HG03342 (cell line): ENCODE measurements at regions not wholly inside any gene's neighbourhood (a gene's known extent, or its start where the extent isn't known, plus 50 kb on each side); places are given as distances from the start of the nearest gene placed in this dataset.

Experiments
- ATAC-seq: cut with Tn5 transposase; IDR thresholded peaks from one replicate; pipeline ENCODE4 v1.9.1; 2021; ENCODE audit warnings: mild to moderate bottlenecking, moderate library complexity; ENCODE audit not compliant: unreplicated experiment

DNA sequence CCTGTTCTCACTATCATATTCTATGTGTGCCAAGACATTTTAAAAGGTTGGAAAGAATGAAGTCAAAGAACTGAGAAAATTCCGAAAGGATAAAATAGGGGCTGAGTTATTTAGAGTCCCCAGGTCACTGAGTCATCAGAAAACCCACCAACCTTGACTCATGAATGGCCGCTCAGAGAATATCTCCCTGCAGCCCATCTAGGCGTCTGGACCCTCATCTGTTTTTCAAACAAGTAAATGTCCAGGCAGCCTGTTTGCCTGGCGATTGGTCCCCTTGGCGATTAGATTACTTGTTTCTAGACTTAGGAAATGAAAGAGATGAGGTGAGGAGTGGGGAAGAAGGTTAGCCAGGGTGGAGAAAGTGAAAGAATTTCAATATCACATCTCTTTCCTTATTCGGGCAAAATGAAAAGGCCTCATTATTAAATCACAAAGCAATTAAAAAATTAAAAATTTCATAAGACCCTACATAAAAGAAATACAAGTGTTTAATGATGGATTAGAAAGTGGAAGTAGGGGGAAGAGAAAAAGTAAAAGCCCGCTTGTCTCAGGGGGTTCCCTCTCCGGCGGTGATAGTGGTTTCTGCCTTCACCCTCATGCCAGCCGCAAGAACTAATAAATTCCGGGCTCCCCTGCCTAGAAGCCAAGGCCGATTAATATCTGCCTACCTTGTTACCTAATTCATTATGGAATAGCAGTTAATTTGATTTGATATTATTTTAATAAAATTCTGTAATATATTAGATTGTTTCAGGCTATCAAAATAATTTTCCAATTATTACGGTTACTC is 415.9 kb downstream of the BCL11B start:
- no peak for ATAC-seq

DNA sequence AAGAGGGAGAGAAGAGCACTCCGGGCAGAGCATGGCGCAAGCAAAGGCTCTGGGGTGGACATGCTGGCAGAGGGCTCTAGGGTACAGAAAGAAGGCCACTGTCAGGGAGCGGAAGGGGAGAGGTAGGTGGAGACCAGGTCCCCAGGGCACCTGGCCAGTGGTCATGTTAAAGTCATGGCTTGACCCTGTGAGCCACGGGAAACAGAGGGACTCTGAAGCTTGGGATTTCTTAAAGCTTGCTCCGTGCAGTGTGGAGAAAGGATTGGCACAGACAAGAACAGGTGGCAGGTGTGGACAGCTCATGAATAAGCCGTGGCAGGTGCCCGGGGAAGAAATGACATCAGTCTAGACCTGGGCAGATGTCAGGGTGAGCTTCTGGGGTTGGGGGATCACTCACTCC is 413.8 kb downstream of the BCL11B start:
- no peak for ATAC-seq

DNA sequence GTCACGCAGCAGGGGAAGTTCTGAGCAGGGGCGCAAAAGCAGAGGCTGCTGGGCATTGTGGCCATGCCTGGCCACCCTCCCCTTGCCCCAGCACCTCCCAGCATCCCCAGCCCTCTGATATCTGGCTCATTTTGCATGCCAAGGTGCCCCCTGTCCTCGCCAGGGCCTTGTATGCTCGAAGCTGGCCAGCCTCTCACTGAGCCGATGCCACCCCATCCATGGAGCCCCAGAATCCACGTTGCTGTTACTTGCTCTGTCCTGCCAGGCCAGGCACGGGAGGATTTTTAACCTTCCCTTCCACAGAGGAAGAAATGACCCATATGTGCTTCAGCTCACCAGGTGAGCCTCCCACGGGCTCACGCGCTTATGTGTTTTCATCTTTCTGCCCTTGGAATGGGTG is 413.4 kb downstream of the BCL11B start:
- no peak for ATAC-seq

DNA sequence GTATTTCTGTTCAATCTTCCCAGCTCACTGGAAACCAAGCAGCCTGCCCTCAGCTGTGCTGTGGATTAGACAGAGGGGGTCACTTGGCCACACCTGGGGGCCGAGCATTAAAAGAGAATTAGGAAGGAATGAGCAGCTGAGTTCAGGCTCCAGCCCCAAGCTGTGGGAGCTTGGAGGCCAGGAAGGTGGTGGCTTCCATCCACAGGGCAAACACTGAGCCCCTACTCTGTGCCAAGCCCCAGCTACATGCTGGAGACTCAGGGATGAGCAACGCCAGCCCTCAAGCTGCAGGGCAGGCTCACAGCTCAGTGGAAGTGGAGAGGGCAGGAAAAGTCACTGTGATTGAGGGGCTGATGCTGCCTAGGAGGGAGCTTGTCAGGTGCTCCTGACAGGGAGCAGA is 412.7 kb downstream of the BCL11B start:
- ATAC-seq, result no peak

DNA sequence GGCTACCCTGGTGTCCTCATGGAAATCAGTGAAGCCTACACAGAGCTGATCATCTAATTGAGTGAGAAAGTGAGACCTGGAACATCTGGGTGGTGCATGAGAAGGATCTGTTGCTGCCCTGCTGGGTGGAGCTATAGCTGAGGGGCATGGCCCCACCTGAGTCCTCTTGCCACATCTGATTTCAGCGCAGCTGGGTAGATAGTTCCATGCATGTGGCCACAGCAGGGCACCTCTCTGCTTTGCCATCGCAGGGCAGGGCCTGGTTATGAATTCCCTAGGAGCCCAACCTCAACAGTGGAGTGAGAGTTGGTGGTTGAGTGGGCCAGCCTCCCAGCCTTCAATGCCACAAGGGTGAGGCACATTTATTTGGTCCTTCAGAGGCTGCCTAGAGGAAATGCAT is 407.8 kb downstream of the BCL11B start:
- no peak for ATAC-seq

DNA sequence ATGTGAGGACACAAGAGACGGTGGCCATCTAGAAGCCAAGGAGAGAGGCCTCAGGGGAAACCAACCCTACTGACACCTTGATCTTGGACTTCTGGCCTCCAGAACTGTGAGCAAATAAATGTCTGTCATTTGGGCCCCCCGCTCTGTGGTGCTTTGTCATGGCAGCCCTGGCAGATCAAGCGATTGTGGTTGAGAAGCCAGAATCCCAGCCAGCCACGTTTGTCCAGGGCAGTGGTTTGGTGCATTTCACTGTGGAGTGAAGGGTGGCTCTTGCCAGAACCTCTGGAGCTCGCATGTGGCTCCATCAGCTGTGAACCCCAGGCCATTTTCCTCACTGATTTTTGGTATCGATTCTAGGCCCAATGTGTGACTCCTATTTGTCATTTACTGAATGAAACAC is 404.9 kb downstream of the BCL11B start:
- ATAC-seq, result no peak

DNA sequence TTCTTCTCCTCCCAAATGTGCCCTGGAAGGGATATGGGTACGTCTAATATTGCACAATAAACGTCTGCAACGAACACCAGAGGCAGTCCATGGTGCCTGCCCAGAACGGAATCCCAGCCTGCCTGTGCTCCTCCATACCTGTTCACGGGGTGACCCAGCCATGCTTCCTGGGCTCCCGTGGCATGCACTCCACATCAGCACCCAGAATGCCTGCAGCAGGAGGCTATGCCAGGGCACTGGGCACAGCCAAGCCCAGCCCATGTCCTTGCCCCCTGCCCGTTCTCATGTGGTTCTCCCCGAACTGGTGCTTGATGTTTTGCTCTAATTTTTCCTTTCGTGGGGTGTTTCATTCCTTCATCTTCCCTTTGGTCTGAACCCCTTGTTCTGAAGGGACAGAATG is 404.3 kb downstream of the BCL11B start:
- no peak for ATAC-seq

DNA sequence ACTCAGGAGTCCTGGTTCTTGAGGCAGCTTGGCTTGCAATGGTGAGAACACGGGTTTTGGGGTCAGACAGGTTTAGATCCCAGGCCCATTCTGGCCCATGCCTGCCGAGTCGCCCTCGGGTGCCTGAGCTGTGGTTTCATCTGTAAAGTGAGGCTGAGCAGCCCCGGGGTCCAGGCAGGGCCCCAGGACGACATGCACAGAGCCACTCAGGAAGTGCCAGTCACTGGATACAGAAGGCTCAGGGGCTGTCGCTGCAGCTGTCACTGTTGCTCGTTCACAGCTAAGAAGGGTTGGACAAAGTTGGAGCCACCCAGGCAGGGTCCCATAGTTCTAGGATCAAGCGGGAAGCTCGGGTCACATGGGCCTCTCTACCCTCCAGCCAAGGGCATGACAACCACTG is 403.1 kb downstream of the BCL11B start:
- ATAC-seq, result no peak

DNA sequence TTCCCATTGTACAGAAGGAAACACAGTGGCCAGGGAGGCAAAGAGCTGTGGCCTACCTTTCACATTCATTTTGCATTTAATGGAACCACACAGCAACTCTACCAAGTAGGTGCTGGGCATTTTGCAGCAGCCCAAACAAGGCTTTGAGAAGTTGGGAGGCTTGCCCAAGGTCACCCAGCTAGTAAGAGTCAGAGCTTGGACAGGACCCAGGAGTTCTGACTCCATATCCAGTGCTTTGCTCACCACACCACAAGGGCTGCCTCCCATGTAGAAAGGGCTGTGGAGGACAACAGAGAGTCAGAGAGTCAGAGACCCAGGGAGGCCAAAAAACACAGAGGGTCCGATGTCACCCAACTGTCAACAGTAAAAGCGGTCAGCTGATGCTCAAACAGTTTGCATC is 400.2 kb downstream of the BCL11B start:
- no peak for ATAC-seq

DNA sequence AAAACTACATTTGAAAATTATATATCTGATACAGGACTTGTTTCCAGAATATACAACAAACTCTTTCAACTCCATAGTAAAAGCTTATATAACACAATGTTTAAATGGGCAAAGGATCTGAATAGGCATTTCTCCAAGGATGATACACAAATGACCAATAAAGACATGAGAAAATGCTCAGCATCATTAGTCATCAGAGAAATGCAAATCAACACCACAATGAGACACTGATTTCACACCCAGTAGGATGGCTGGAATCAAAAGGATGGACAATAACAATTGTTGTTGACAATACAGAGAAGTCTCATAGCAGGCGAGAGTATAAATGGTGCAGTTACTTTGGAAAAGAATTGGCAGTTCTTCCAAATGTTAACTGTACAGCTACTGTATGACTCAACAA is 394.9 kb downstream of the BCL11B start:
- ATAC-seq, result no peak

DNA sequence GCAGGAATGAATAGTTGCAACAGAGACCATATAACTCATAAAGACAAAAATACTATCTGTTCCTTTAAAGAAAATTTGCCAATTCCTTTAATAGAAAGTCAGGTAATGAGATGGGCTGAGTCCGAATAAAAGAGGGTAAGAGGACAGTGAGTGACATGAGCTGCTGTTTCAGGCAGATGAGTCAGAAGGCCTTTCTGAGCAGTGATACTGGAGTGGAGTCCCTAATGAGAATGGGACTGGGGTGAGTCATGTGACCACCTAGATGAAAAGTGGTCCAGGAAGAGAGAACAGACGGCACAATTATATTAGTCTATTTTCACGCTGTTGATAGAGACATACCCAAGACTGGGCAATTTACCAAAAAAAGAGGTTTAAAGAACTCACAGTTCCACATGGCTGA is 393.7 kb downstream of the BCL11B start:
- ATAC-seq, result no peak

DNA sequence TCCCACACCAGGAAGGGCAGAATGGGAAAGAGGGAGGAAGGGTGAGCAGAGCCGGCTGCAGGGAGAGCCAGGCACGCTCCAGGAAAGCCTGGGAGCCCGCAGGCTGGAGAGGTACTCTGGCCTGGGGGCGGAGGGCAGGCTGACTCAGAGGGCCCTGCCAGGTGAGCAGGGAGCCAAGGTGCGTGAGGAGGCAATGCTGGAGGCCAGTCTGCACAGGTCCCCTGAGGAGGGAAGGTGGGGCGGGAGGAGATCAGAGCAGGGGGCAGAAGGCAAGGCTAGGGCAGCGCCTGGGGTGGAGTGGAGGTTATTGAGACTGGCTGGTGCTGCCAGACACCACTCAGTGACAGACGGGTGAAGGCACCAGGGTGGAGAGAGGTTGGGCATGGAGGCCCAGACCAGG is 385.0 kb downstream of the BCL11B start:
- ATAC-seq, result no peak

DNA sequence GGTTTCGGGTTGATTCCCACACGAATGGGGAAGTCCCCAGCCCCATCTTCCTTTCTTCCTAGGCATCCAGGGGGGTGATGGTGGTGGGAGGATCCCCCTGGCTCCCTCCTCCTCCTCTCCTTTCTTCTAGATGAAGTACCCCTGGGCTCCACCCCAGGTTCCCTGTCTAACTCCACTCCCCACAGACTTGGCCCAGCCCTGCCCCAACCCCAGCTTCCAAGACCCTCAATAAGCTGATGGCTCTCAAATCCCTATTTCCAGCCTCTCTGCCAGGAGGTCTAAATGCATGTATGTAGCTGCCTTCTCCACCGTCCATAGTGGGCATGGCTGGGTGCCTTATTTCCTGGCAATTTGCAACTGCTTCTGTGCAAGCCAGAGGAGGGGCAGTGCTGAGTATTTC is 383.7 kb downstream of the BCL11B start:
- no peak for ATAC-seq

DNA sequence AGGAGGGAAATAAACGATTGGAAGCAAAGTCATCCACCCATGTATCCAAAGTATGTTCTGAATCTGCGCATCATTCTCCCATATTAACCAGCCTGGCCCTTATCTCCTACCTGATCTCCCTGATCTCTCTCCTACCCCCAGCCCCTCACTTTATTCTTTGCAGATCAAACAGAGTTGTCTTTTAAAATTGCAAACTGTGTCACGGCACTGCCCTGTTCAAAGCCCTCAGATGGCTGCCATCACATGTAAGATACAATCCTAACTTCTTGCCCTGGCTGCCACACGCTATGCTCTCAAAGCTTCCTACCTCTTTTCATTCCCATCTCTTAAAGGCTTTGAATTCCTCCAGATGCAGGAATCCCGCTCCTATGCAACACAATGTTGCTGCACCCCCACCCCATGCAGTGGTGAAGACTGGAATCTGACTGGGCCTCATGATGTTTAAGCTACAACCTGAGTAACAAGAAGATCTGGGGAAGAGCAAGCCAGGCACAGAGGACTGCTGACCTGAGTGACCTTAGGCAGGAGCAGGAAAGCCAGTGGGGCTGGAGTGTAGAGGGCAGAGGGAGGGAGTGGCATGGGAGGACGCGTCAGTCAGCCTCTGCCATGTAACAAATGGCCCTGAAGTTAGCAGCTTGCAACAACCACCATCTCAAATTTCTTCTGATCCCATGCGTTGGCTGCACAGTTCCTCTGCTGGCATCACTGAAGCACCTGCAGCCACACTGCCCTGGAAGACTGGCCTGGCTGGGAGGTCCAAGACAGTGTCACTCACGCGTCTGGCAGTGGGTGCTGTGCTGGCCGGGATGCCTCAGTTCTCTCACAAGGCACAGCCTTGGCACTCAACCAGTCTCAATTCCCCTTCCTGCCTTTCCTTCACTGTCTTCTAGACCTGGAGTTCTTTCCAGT is 382.8 kb downstream of the BCL11B start:
- ATAC-seq, result no peak

DNA sequence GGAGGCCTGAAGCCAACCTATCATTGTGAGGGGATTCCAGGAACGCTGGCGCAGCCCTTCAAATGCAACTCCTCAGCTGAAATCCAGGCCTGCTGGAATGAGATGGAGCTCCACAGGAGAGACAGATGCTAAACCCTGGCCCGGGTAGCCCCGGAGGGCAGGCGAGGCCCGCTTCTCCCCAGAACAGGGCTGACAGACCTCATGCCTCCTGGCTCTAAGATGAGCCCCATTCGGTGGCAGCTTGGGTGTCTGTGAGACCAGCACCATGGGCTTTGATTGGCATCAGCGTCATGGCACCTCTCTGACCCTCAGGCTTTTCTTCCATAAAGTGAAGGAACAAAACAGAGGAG is 382.2 kb downstream of the BCL11B start:
- ATAC-seq, result no peak

DNA sequence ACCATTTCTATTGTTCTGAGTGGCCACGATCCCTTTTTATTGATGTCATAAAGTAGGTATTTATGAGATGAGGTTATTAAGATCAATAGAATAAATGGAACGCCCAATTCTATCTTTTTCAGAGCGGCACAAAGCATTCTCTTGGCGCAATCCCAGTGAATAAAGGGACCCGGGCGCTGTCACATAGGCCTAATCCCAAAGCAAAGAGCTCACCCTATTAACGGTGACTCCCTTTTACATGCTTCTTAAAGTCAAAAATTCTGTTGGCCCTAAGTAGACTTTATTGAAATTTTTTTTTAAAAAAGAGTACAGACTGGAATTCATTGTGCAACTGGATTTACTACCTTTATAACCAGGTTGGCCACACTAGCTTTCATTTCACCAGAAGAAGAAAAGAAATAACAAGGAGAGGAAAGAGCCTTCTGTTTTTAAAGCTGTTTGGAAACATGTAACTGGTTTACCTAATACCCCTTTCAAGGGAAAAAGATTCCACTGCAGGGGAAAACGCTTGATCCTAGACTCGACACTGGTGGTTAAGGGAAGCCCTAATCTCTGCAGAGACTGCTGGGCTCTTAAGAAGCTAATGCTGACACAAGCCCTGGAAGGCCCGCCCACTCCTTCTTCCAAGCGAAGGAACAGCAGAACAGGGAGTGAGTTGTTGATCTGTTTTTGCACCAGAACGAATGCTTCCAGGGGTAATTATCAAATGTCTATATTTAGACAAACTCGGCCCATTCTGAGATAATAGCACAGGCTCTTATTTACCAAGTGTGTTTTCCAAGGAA is 381.2 kb downstream of the BCL11B start:
- ATAC-seq, result no peak

DNA sequence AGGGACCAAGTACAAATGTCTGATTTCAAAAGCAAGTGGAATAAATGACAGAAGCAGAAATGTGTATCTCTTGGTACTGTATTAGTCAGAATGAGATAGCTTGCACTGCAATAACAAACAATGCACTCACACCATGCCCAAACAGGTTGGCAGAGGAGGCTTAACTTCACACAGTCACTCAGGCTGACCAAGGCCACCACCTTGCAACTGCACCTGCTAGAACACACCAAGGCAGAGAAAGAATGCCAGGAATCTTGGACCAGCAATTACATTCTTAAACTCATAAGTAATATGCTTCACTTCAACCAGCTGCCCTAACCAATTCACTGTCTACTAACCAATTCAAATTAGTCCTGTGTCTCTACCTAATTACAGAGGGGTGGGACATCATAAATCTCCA is 378.3 kb downstream of the BCL11B start:
- ATAC-seq, result no peak

DNA sequence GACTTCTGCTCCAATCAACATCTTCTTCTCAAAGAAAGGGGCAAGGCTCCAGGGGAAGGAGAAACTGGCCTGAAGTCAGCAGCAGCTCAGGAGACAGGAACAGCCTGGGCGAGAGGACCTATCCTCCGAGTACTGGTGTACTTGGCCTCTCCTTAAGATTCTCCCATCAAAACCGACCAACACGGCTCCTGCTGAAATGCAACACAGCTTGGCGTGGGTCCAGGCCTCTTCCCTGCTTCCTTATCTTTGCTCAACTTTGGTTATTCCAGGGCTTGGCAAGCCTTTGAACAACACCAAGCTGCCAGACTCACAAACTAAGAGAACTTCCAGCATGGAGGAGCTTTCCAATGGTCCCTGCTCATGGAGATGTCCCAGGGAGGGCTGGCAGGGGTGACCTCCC is 377.4 kb downstream of the BCL11B start:
- no peak for ATAC-seq

DNA sequence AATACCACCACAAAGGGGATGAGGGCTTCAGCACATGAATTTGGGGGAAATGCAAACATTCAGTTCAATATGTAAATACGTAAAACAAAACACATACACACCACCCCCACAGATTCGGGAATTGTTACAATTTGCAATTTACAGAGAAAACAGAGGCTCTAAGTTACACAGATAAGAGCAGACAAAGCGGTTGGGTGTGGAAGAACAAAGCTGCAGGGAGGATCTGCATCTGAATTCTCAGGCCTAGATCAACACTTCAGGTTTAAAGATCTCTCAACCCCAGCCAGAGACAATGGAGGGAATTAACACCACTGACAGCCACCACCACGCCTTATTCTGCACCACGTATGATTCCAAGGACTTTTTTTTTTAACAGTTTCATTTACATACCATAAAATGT is 375.5 kb downstream of the BCL11B start:
- no peak for ATAC-seq

DNA sequence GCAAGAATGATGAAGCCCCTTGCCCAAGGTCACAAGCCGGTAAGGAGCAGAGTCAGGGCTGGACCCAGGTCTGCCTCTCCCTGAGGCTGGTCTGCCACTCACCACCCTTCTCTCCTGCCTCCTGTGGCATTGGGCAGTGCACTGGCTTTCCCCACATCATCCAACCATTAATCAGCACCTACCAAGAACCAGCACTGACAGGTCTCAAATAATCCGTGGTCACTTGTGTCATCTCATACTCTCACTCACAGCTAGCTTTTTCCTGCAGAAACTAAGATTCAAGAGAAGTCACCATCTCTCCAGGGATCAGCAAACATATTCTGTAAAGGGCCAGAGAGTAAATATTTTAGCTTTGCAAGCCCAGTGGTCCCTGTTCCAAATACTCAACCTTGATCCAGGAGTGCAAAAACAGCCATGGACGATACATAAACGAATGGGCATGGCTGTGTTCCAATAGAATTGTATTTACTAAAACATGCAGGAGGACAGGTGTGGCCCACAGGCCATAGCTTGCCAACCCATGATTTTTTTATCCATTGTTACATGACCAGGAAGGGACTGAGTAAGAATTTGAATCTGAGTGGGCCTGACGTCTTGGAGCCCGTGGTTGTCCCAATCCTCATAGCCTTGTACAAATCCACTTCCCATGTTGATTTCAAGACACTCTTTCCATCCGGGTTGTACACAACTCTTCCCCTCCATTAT is 374.2 kb downstream of the BCL11B start:
- no peak for ATAC-seq

DNA sequence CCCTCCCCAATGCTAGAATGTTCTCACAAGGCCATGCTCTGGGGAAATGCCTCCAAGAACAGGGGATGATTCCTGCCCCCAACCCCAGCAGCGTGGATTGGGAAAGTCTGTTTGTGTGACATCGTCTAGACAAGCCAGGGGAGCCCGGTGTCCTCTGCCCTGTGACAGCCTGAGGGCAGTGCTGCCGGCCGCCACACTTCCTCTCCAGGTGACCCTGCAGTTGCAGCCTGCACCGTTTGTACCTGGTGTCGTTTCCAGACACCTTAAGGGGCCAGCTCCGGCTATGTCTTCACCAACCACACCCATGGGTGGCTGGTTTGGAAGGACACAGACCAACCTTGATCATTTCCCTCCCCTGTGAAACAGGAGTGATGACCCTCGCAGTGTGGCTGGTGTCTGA is 372.6 kb downstream of the BCL11B start:
- ATAC-seq, result no peak
